GM10266 (cell line): ENCODE measurements at regions not wholly inside any gene's neighbourhood (a gene's known extent, or its start where the extent isn't known, plus 50 kb on each side); places are given as distances from the start of the nearest gene placed in this dataset.
A peak's percentile ranks its signal among the peaks of the same experiment; 100 is the strongest.

Experiments
- DNase-seq: peaks from one replicate; pipeline ENCODE4 v3.0.0; 2012; ENCODE audit errors: extremely low spot score
- CTCF ChIP-seq: IDR thresholded peaks from 2 replicates; pipeline ENCODE4 v1.5.1; 2012; ENCODE audit warnings: mild to moderate bottlenecking, low read depth; ENCODE audit not compliant: control insufficient read depth, insufficient read depth; ENCODE audit errors: missing control alignments

GRCh38 chr9:89554307-89555035, 50.3 kb upstream of the GADD45G start:
- TF ChIP-seq CTCF, result no peak
- DNase-seq, result no peak

GRCh38 chr9:89553451-89554010, 51.3 kb upstream of the GADD45G start:
- DNase-seq, result no peak
- no peak for TF ChIP-seq CTCF

GRCh38 chr9:89550346-89550927, 52.5 kb upstream of the SEMA4D start:
- DNase-seq, result no peak
- TF ChIP-seq CTCF, result no peak

GRCh38 chr9:89549031-89549644, 51.2 kb upstream of the SEMA4D start:
- TF ChIP-seq CTCF, result peak; percentile 91
- DNase-seq, result peak; percentile 86

GRCh38 chr9:89548071-89548638, 50.2 kb upstream of the SEMA4D start:
- no peak for DNase-seq
- no peak for TF ChIP-seq CTCF
